GM23338 (cell line): ENCODE measurements at regions not wholly inside any gene's neighbourhood (a gene's known extent, or its start where the extent isn't known, plus 50 kb on each side); places are given as distances from the start of the nearest gene placed in this dataset.
A peak's percentile ranks its signal among the peaks of the same experiment; 100 is the strongest.

Experiments
- ATAC-seq: fragments of 200-7000 bp; cut with Tn5 transposase; 3 replicates; pipeline ENCODE4 v1.9.1; 2020
- DNase-seq: peaks from one replicate; pipeline ENCODE4 v3.0.0-alpha.2; 2015; ENCODE audit warnings: low spot score
- H2AFZ ChIP-seq: fragments of 200-600 bp; sonication (generic); 2 replicates; pipeline ENCODE4 v1.8.0; 2016; ENCODE audit warnings: antibody characterized with exemption, mild to moderate bottlenecking, moderate library complexity
- H3F3A ChIP-seq: fragments of 200-600 bp; sonication (generic); replicated peaks from 2 replicates; pipeline ENCODE4 v1.8.0; 2017; ENCODE audit warnings: antibody characterized with exemption, mixed run types, low read depth
- H3K27ac ChIP-seq: fragments of 200-600 bp; sonication (generic); 2 replicates; pipeline ENCODE4 v1.6.1; 2016; ENCODE audit warnings: low read depth
- H3K27me3 ChIP-seq: fragments of 200-600 bp; sonication (generic); 2 replicates; pipeline ENCODE4 v1.8.0; 2016; ENCODE audit warnings: mild to moderate bottlenecking, mixed run types, moderate library complexity; ENCODE audit not compliant: insufficient read depth
- H3K36me3 ChIP-seq: fragments of 200-600 bp; sonication (generic); 2 replicates; pipeline ENCODE4 v1.8.0; 2016; ENCODE audit warnings: mild to moderate bottlenecking; ENCODE audit not compliant: insufficient read depth
- H3K4me1 ChIP-seq: fragments of 200-600 bp; sonication (generic); 2 replicates; pipeline ENCODE4 v1.8.0; 2016; ENCODE audit warnings: mild to moderate bottlenecking, moderate library complexity; ENCODE audit not compliant: insufficient read depth
- H3K4me2 ChIP-seq: fragments of 200-600 bp; sonication (generic); 2 replicates; pipeline ENCODE4 v1.7.1; 2017; ENCODE audit warnings: mixed run types
- H3K4me3 ChIP-seq: fragments of 200-600 bp; sonication (generic); 2 replicates; pipeline ENCODE4 v1.6.1; 2016; ENCODE audit warnings: mixed run types
- H3K79me2 ChIP-seq: fragments of 200-600 bp; sonication (generic); replicated peaks from 2 replicates; pipeline ENCODE4 v1.8.0; 2017; ENCODE audit warnings: mild to moderate bottlenecking; ENCODE audit not compliant: insufficient read depth
- H3K9me2 ChIP-seq: fragments of 200-600 bp; sonication (generic); 2 replicates; pipeline ENCODE4 v1.8.0; 2017; ENCODE audit not compliant: insufficient read depth
- H4K20me1 ChIP-seq: fragments of 200-600 bp; sonication (generic); replicated peaks from 2 replicates; pipeline ENCODE4 v1.8.0; 2017; ENCODE audit warnings: mild to moderate bottlenecking; ENCODE audit not compliant: insufficient read depth
- H3K27ac Mint-ChIP-seq: 2 replicates; pipeline ENCODE4 v1.8.0; 2020; ENCODE audit warnings: inconsistent platforms, mild to moderate bottlenecking, moderate library complexity, mixed read lengths
- H3K27me3 Mint-ChIP-seq: 3 replicates; pipeline ENCODE4 v1.8.0; 2022; ENCODE audit warnings: low read depth, mild to moderate bottlenecking, moderate library complexity, mixed read lengths, inconsistent platforms; ENCODE audit not compliant: insufficient read depth, poor library complexity
- H3K36me3 Mint-ChIP-seq: 3 replicates; pipeline ENCODE4 v1.8.0; 2021; ENCODE audit warnings: low read depth, mild to moderate bottlenecking, inconsistent platforms, moderate library complexity, mixed read lengths
- H3K4me1 Mint-ChIP-seq: 3 replicates; pipeline ENCODE4 v1.8.0; 2020; ENCODE audit warnings: mild to moderate bottlenecking, inconsistent platforms, mixed read lengths
- H3K4me3 Mint-ChIP-seq: 3 replicates; pipeline ENCODE4 v1.8.0; 2021; ENCODE audit warnings: moderate library complexity, mild to moderate bottlenecking, inconsistent platforms, mixed read lengths
- H3K9me3 Mint-ChIP-seq: 3 replicates; pipeline ENCODE4 v1.8.0; 2020; ENCODE audit warnings: moderate library complexity, mild to moderate bottlenecking, inconsistent platforms, mixed read lengths
- CREB1 ChIP-seq: fragments of 250-450 bp; sonication (Bioruptor Pico); IDR thresholded peaks from 2 replicates; pipeline ENCODE4 v1.5.0; 2020; ENCODE audit warnings: low read depth, mild to moderate bottlenecking, moderate library complexity
- EZH2 ChIP-seq: fragments of 200-600 bp; sonication (generic); IDR thresholded peaks from one replicate; pipeline ENCODE4 v1.8.0; 2017; ENCODE audit warnings: antibody characterized with exemption, mild to moderate bottlenecking, low read depth; ENCODE audit not compliant: unreplicated experiment
- EZH2phosphoT487 ChIP-seq: fragments of 200-600 bp; sonication (generic); IDR thresholded peaks from one replicate; pipeline ENCODE4 v1.8.1; 2018; ENCODE audit warnings: antibody characterized with exemption; ENCODE audit not compliant: unreplicated experiment
- JUNB ChIP-seq: IDR thresholded peaks from one replicate; pipeline ENCODE4 v1.6.1; 2016; ENCODE audit warnings: antibody characterized with exemption; ENCODE audit not compliant: unreplicated experiment
- NANOG ChIP-seq: IDR thresholded peaks from 2 replicates; pipeline ENCODE4 v1.6.1; 2016; ENCODE audit warnings: antibody characterized with exemption, borderline replicate concordance
- POLR2AphosphoS5 ChIP-seq: IDR thresholded peaks from 2 replicates; pipeline ENCODE4 v1.6.1; 2016; ENCODE audit warnings: antibody characterized with exemption, low read depth
- STAT1 ChIP-seq: IDR thresholded peaks from one replicate; pipeline ENCODE4 v1.6.1; 2016; ENCODE audit warnings: antibody characterized with exemption; ENCODE audit not compliant: unreplicated experiment
- ZNF114 ChIP-seq: fragments of 250-450 bp; sonication (Bioruptor Pico); IDR thresholded peaks from 2 replicates; pipeline ENCODE4 v1.5.0; 2020; ENCODE audit warnings: mild to moderate bottlenecking, moderate library complexity
- ZNF331 ChIP-seq: fragments of 250-450 bp; sonication (Bioruptor Pico); IDR thresholded peaks from 2 replicates; pipeline ENCODE4 v1.5.0; 2020; ENCODE audit warnings: low read depth, mild to moderate bottlenecking, moderate library complexity
- ZNF462 ChIP-seq: fragments of 250-450 bp; sonication (Bioruptor Pico); IDR thresholded peaks from 2 replicates; pipeline ENCODE4 v1.5.0; 2020; ENCODE audit warnings: mild to moderate bottlenecking, moderate library complexity
- TF ChIP-seq, protein P1 (sequence below): IDR thresholded peaks from one replicate; pipeline ENCODE4 v1.6.1; 2018; ENCODE audit warnings: antibody characterized with exemption; ENCODE audit not compliant: unreplicated experiment
- TF ChIP-seq, protein P2 (sequence below), 2 experiments: fragments of 200-600 bp in 1 of 2; sonication (generic) in 1 of 2; conservative IDR thresholded peaks; 2 replicates each; pipeline versions ENCODE4 v1.5.1 to v1.6.1; 2016 to 2017; ENCODE audit warnings: antibody characterized with exemption in 2 of 2, low read depth in 2 of 2, mild to moderate bottlenecking in 2 of 2, moderate library complexity in 1 of 2
- TF ChIP-seq, protein P3 (sequence below): IDR thresholded peaks from 2 replicates; pipeline ENCODE4 v1.6.1; 2016; ENCODE audit warnings: antibody characterized with exemption

DNA sequence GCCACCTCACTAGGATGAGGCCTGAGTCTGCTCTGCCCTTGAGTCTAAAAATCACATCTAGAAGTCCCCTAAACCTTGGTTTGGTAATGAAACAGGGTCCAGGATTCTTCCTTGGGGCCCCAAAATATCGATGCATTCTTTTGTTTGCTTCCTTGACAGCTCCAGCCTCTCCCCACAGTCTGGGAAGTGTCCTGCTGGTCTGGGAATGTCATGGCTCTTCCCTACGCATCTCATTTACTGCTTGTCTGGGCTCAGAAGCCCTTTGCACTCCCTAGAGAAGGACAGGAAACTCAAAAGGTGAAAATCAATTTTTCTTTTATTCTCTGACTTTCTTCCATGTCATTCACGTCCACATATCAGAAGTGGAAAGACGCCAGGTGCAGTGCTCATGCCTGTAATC, 115.8 kb downstream of the DRD1 start:
- Mint-ChIP-seq H3K4me1 (peaks cover 16% of the 10 kb centered on the region), H3K27ac (no peak overlapping the region)
- ATAC-seq: peak; percentile 82

More for the DNA sequence above, 115.8 kb downstream of the DRD1 start:
- Mint-ChIP-seq H3K4me3 (no peak overlapping the region), H3K36me3 (no peaks in the 10 kb centered on the region), H3K9me3 (no peaks in the 10 kb centered on the region), H3K27me3 (peaks cover 11% of the 10 kb centered on the region)
- no peak overlapping the region for H3K27ac ChIP-seq
- TF ChIP-seq, protein P1, sequence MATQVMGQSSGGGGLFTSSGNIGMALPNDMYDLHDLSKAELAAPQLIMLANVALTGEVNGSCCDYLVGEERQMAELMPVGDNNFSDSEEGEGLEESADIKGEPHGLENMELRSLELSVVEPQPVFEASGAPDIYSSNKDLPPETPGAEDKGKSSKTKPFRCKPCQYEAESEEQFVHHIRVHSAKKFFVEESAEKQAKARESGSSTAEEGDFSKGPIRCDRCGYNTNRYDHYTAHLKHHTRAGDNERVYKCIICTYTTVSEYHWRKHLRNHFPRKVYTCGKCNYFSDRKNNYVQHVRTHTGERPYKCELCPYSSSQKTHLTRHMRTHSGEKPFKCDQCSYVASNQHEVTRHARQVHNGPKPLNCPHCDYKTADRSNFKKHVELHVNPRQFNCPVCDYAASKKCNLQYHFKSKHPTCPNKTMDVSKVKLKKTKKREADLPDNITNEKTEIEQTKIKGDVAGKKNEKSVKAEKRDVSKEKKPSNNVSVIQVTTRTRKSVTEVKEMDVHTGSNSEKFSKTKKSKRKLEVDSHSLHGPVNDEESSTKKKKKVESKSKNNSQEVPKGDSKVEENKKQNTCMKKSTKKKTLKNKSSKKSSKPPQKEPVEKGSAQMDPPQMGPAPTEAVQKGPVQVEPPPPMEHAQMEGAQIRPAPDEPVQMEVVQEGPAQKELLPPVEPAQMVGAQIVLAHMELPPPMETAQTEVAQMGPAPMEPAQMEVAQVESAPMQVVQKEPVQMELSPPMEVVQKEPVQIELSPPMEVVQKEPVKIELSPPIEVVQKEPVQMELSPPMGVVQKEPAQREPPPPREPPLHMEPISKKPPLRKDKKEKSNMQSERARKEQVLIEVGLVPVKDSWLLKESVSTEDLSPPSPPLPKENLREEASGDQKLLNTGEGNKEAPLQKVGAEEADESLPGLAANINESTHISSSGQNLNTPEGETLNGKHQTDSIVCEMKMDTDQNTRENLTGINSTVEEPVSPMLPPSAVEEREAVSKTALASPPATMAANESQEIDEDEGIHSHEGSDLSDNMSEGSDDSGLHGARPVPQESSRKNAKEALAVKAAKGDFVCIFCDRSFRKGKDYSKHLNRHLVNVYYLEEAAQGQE: no peak
- TF ChIP-seq ZNF462 (CRISPR knock-in tag): no peak
- TF ChIP-seq ZNF331: no peak
- TF ChIP-seq JUNB: no peak
- no peak for TF ChIP-seq EZH2phosphoT487
- TF ChIP-seq, protein P2, sequence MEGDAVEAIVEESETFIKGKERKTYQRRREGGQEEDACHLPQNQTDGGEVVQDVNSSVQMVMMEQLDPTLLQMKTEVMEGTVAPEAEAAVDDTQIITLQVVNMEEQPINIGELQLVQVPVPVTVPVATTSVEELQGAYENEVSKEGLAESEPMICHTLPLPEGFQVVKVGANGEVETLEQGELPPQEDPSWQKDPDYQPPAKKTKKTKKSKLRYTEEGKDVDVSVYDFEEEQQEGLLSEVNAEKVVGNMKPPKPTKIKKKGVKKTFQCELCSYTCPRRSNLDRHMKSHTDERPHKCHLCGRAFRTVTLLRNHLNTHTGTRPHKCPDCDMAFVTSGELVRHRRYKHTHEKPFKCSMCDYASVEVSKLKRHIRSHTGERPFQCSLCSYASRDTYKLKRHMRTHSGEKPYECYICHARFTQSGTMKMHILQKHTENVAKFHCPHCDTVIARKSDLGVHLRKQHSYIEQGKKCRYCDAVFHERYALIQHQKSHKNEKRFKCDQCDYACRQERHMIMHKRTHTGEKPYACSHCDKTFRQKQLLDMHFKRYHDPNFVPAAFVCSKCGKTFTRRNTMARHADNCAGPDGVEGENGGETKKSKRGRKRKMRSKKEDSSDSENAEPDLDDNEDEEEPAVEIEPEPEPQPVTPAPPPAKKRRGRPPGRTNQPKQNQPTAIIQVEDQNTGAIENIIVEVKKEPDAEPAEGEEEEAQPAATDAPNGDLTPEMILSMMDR (conservative IDR thresholded peaks at IDR 0.05; ENCODE audit: low read depth in 2 of 2): no peak
- TF ChIP-seq, protein P3, sequence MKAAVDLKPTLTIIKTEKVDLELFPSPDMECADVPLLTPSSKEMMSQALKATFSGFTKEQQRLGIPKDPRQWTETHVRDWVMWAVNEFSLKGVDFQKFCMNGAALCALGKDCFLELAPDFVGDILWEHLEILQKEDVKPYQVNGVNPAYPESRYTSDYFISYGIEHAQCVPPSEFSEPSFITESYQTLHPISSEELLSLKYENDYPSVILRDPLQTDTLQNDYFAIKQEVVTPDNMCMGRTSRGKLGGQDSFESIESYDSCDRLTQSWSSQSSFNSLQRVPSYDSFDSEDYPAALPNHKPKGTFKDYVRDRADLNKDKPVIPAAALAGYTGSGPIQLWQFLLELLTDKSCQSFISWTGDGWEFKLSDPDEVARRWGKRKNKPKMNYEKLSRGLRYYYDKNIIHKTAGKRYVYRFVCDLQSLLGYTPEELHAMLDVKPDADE: no peak
- TF ChIP-seq STAT1: no peak
- TF ChIP-seq CREB1: no peak
- TF ChIP-seq NANOG: no peak
- no peak for TF ChIP-seq POLR2AphosphoS5
- no peak for TF ChIP-seq ZNF114 (CRISPR knock-in tag)
- TF ChIP-seq EZH2: no peak
- H2AFZ ChIP-seq: no peak overlapping the region
- H3K4me2 ChIP-seq: no peak overlapping the region
- H3K9me2 ChIP-seq: peaks cover 3% of the 10 kb centered on the region; the same call in 1 of the 2 replicates
- H3K79me2 ChIP-seq: no peaks in the 10 kb centered on the region
- H3K36me3 ChIP-seq: no peaks in the 10 kb centered on the region
- H3K4me1 ChIP-seq: no peaks in the 10 kb centered on the region
- H3K27me3 ChIP-seq: no peaks in the 10 kb centered on the region
- no peaks in the 10 kb centered on the region; the same call in 1 of the 2 replicates for H4K20me1 ChIP-seq
- no peaks in the 10 kb centered on the region for H3F3A ChIP-seq
- no peak overlapping the region for H3K4me3 ChIP-seq
- peak; percentile 36 for DNase-seq
